ENCODE measurements at regions not wholly inside any gene's neighbourhood (a gene's known extent, or its start where the extent isn't known, plus 50 kb on each side); places are given as distances from the start of the nearest gene placed in this dataset.

GRCh38 chr4:184309241-184310170 lies 91.8 kb upstream of the ENPP6 start:
- no peak for DNase-seq

GRCh38 chr4:184306949-184307348 lies 89.3 kb upstream of the ENPP6 start:
- DNase-seq = no peak

- DNase-seq = no peak
These were observed 88.8 kb upstream of the ENPP6 start for GRCh38 chr4:184306470-184306869.

DNA sequence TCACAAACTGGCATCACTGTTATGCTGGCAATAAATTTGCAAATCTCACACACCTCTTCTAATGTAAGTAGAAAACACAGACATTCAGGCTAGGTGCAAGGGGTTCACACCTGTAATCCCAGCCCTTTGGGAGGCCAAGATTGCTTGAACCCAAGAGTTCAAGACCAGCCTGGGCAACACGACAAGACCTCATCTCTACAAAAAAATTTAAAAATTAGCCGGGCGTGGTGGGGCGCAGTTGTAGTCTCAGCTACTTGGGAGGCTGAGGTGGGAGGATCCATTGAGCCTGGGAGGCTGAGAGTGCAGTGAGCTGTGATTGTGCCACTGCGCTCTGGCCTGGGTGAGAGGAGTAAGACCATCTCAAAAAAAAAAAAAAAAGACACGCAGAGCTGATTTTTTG lies 83.1 kb upstream of the ENPP6 start:
- DNase-seq = no peak

DNA sequence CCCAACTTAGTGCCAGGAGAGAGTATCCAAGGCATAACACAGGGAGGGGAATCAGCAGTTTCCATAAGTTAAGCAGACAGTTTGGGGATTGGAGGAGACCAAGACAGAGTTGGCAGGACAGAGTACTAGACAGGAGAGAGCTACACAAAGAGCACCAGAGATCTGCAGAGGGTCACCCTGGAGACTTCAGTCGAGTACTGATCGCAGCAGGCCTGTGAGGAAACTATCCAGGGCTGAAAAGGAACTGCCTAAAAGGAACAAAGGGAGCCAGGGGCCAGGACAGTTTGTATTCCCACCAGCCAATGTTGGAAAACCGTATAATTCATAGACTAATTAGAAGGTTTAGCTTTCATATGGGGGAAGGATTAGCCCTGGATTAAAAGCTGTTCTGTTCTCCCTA lies 80.6 kb upstream of the ENPP6 start:
- no peak for DNase-seq

DNA sequence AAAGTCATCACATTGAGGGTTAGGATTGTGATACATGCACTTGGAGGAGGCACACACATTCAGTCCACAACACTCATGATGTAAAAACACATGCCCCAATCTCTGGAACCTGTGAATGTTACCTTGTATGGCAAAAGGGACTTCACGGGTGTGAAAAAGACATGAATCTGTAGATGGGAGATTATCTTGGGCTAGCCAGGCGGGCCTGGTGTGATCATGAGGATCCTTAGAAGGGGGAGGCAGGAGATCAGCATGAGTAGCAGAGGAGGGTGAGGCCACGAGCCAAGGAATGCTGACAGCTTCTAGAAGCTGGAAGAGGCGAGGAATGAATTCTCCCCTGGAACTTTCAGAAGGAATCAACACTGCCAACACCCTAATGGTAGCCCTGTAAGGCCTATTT lies 77.5 kb upstream of the ENPP6 start:
- DNase-seq = no peak

GRCh38 chr4:184294606-184295133 lies 77.0 kb upstream of the ENPP6 start:
- DNase-seq = no peak

- DNase-seq = no peak
These were observed 75.9 kb upstream of the ENPP6 start for GRCh38 chr4:184293552-184293951.

- no peak for DNase-seq
These were observed 75.2 kb upstream of the ENPP6 start for GRCh38 chr4:184292877-184293276.

DNA sequence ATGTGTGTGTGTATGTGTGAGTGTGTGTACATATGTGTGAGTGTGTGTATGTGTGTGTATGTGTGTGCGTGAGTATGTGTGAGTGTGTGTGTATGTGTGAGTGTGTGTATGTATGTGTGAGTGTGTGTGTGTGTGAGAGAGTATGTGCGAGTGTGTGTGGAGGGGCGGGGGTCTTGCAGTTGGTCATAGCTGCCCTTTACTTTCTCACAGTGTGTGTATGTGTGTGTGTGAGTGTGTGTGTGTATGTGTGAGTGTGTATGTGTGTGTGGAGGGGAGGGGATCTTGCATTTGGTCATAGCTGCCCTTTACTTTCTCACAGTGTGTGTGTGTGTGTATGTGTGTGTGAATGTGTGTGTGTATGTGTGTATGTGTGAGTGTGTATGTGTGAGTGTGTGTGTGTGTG lies 74.8 kb upstream of the ENPP6 start:
- DNase-seq = no peak

DNA sequence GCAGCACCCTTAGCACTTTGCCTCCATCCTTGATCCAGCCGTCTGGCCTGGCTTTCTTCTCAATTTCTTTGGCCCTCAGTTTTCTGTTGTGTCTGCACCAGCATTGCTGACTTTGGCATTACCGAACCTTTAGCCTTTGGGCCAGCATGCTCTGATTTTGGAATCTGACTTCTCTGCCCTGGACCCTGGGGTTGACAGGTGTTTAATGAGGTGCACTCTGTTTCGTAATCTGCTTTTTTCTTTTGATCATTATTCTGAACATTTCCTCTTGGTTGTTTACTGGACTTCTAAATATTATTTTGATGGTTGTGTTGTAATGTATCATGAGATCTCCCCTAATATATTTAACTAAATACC lies 71.5 kb upstream of the ENPP6 start:
- no peak for DNase-seq

GRCh38 chr4:184288451-184289178 lies 70.9 kb upstream of the ENPP6 start:
- no peak for DNase-seq

- DNase-seq = peak; percentile 28
These were observed 70.1 kb upstream of the ENPP6 start for GRCh38 chr4:184287697-184288255.

DNA sequence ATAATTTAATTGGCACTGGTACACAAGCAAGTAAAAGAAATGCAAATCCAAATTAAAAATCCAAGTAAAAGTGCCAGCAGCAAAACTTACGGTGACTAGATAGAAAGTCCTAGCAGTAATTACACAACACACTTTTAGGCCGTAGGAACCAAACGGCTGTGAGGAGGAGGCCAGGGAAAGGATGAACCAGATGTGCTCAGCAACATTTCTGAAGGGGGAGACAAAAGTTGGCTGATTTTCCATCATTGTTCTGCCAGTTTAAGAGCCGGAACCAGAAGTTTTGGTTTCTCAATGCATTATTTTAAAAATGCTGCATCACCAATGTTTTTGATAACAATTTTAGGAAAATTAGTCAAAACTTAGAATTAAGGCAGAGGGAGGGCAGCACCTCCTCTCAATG lies 68.7 kb upstream of the ENPP6 start:
- DNase-seq = no peak

GRCh38 chr4:184284742-184285141 lies 67.1 kb upstream of the ENPP6 start:
- no peak for DNase-seq

GRCh38 chr4:184284336-184284690 lies 66.6 kb upstream of the ENPP6 start:
- no peak for DNase-seq

- DNase-seq = no peak
These were observed 66.1 kb upstream of the ENPP6 start for GRCh38 chr4:184283659-184284335.

GRCh38 chr4:184282895-184283654 lies 65.4 kb upstream of the ENPP6 start:
- no peak for DNase-seq

DNA sequence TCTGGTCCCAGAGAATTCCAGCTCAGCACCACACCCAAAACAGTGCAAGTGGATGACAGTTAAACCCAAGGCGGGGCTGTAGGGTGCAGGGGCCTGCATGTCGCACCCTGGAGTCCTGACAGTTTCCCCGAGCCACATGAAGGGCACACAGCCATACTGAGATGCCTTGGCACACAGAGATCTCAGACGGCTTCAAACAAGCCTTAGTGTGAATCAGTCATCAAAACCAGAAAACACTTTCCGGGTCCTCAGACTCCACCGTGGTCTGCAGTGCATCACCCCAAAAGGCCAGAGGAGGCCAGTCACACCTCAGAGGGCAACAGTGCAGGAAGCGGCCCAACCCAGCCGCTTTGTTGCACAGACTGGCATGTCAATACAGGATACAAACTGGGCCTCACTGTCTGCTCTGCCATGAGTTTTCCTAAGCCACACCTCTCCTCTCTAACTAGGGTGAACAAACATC lies 64.6 kb upstream of the ENPP6 start:
- peak; percentile 14 for DNase-seq

GRCh38 chr4:184281231-184282139 lies 63.8 kb upstream of the ENPP6 start:
- no peak for DNase-seq

GRCh38 chr4:184280591-184281071 lies 63.0 kb upstream of the ENPP6 start:
- DNase-seq = no peak

All from hematopoietic multipotent progenitor cell treated with erythropoietin and hydrocortisone succinate and interleukin-3 and kit ligand, for 8 days (in vitro differentiated cells).